ENCODE measurements at regions not wholly inside any gene's neighbourhood (a gene's known extent, or its start where the extent isn't known, plus 50 kb on each side); places are given as distances from the start of the nearest gene placed in this dataset.

DNA sequence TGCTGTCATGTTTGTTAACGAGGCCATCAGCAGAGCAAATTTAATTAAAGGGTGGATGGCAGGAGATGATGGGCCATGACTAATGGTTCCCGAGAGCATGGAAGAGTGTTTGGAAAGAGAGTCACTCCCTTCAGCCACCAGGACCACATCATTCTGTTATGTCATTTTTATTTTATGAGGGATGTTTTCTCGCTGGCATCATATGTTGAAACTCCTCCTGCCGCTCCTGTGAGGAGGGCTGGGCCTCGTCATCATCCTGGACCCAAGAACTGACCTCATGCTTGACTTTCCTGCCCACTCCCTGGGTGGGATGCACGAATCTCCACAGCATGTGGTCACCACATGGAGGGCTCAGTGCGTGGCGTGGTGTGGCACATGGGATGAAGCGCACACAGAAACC lies 86.4 kb upstream of the FRMD1 start:
- DNase-seq (ENCODE audit: missing footprints) (no peak), ATAC-seq (peak; percentile 57)
- intact Hi-C loops (cut with DNase I): no loop called here

DNA sequence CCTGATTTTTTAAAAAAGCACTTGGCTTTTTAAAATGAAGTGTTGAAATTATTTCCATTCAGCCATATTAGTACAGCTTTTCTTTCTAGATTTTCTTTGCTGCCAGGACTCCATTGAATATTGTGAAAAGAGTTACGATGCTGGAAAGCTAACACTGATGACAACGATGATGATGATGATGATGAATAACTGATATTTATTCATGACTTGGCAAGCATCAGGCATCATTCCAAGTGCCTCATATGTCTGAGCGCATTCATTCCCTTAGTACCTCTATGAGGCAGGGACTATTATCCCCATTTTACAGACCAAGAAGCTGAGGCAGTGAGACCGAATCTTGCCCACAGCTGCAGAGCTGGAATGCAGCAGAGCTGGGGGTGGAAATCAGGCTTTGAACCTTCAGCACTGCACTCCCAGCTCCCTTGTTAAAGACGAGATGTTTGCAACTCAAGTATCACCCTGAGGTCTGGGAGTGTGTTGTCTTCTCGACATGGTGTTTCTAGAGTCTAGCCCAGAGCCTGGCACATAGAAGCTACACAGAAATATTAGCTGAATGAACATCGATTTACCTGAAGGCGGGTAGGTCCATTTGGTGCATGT lies 85.5 kb upstream of the FRMD1 start:
- ATAC-seq (no peak), DNase-seq (ENCODE audit: missing footprints) (no peak)

DNA sequence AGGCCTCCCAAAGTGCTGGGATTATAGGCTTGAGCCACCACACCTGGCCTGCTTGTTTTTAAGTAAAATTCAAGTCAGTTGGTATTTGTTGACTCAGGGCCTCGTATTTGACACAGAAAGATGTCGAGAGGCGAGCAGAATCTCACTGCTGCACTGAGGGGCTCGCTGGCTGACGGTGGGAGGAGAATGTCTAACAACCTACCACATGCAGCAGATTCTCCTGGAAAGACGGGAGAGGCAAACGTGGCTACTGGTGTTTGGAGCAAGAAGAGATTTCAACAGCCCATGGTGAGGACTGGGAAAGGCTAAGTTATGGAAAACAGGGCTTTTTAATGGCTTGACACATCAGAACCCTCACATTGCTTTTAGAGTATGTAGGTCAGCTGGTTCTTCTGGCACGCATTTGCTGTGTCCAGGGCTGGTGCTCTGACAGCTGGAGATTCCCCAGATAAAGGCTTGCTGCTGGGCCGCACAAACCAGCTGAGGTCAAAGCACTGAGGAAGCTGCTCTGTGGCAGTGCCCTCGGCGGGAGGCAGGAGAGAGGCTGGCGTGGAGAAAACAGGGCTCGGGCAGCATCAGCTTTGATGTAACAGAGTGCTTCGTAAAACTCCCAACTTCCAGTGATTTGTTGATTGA lies 84.2 kb upstream of the FRMD1 start:
- intact Hi-C loops (cut with DNase I): no loop called here
- no peak for ATAC-seq
- DNase-seq (ENCODE audit: missing footprints): no peak

More for the DNA sequence above, 85.5 kb upstream of the FRMD1 start:
- intact Hi-C loops (cut with DNase I): no loop called here

DNA sequence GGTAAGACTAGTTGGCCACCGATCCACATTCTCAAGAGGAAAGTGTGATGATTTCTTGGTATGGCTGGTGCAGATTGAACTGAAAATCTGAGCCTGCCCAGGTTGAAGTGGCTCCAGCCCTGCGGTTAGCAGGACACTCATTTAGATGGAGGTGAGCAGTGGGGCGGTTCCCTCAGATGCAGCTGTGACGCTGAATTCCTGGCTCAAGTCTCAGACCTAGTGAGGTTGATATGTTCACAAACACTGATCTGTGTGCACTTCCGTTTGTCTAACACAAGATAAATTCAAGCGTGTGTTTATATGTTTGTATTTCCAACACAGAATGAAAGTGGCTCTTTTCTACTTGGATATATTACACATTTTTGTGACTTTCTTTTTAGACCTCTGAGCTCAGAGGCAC lies 83.4 kb upstream of the FRMD1 start:
- ATAC-seq: no peak
- intact Hi-C loops (cut with DNase I): no loop called here
- no peak for DNase-seq (ENCODE audit: missing footprints)

DNA sequence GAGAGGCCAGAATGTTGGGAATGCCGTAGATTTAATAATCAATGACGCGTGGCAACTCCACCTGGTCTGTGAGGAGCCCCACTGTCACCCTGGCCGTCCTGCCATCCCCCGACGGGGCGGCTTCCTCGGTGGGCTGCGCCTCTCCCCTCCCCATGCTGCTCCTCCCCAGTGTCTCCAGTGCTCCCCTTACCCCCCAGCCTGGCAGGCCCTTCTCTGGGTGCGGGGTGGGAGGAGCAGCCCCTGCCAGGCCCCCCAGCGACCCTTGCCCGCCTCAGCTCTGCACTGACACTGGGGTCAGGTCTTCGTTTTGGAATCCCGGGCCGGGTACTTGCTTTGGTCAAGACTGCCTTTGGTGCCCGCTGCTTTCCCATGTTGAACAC lies 82.3 kb upstream of the FRMD1 start:
- ATAC-seq: no peak
- intact Hi-C loops (cut with DNase I): no loop called here
- DNase-seq (ENCODE audit: missing footprints): no peak

DNA sequence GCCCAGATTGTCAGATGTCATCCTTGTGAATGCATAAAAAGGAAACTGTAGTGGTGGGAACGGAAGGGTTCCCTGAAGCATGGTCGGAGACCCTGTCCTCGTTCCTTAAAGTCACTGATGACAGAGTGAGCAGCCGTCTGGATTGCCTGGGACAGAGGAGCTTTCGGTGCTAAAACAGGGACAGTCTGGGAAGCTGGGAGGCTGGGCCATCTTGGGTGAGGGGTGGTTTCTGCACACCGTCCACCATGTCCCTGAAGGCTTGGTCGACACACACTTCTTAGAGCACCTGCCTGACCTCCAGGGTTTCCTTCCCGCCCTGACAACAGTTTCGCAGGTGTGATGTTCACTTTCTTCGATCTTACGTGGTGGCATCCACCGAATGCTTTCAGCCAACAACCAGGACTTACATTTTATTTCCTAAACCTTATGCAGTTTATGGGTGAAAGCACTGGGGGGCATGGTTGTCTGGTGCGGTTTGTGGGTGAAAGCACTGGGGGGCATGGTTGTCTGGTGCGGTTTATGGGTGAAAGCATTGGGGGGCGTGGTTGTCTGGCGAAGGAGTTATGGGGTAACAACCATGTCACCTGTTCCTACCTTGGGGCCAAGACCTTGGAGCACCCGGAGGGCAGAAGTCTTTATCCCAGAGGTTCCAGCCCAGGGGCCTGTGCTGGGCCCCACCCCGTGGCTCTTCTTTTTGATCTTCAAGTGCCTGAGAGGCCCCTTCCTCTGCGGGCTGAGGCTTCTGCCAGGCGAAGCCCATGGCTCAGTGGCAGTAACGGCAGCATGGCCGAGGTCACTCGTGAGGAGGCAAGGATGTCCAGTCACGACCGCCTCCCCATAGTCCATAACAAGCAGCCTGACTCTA lies 81.7 kb upstream of the FRMD1 start:
- intact Hi-C loops (cut with DNase I): no loop called here
- ATAC-seq (no peak), DNase-seq (ENCODE audit: missing footprints) (no peak)

DNA sequence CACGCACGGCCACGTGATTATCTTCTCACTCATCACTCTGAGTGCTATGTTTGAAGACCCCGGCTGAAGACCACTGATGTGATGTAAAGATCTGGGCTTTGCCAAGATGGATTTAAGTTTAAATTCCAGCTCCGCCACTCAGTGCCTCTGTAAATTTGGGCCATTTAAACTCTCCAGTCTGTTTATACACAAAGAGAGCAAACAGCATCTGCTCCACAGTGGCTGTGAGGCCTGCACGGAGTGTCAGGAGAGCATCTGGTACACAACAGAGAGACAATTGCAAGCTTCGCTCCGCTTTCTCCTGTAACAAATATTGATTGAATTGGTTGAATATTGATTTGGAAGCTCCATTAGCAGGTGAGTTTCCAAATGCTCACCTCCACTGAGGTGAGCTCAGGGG lies 80.5 kb upstream of the FRMD1 start:
- intact Hi-C loops (cut with DNase I): no loop called here
- no peak for DNase-seq (ENCODE audit: missing footprints)
- ATAC-seq: no peak

DNA sequence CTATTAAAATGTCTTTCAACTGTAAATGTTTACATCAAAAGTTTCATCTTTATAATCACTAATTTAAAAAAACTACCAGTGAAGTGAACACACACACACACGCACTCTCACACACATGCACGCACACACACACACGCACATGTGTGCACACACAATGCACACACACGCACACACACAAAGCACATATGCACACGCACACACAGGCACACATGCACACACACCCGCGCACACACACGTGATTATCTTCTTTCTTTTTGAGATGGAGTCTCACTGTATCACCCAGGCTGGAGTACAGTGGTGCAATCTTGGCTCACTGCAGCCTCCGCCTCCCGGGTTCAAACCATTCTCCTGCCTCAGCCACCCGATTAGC lies 80.0 kb upstream of the FRMD1 start:
- no peak for DNase-seq (ENCODE audit: missing footprints)
- no peak for ATAC-seq
- intact Hi-C loops (cut with DNase I): no loop called here

DNA sequence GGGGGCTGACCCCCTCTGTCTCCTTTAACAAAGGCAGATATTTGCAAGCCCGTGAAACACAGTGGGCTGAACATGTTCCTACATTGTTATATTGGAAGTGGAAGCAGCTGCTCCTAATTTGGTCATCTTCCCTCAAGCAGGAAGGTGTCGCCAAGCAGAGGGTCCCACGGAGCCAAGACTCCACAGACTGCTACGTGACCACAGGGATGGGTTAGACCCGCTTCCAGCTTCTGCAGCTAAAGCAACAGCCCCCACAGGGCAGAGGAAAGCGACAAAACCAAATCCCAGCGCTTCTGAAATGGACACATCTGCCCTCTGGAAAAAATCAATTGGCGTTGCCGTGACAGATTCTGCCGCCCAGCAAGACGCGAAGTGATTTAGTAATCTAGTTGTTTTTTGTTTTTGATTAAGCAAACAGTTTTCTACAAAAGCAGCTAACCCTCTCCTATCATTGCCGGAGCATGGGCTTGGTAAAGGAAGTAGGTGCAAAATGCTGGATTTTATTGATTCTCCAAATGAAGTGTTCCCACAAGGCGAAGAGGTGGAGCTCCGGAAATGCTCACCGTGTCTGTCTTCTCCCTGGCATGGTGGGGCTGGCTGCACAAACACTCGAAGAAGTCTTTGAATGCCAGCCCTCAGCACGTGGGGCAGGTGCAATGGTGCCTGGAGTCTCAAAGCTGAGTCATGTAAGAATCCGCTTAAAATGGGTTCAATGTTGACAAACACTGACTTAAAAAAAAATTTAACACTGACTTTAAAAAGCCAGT lies 79.4 kb upstream of the FRMD1 start:
- no peak for ATAC-seq
- intact Hi-C loops (cut with DNase I): no loop called here
- no peak for DNase-seq (ENCODE audit: missing footprints)

DNA sequence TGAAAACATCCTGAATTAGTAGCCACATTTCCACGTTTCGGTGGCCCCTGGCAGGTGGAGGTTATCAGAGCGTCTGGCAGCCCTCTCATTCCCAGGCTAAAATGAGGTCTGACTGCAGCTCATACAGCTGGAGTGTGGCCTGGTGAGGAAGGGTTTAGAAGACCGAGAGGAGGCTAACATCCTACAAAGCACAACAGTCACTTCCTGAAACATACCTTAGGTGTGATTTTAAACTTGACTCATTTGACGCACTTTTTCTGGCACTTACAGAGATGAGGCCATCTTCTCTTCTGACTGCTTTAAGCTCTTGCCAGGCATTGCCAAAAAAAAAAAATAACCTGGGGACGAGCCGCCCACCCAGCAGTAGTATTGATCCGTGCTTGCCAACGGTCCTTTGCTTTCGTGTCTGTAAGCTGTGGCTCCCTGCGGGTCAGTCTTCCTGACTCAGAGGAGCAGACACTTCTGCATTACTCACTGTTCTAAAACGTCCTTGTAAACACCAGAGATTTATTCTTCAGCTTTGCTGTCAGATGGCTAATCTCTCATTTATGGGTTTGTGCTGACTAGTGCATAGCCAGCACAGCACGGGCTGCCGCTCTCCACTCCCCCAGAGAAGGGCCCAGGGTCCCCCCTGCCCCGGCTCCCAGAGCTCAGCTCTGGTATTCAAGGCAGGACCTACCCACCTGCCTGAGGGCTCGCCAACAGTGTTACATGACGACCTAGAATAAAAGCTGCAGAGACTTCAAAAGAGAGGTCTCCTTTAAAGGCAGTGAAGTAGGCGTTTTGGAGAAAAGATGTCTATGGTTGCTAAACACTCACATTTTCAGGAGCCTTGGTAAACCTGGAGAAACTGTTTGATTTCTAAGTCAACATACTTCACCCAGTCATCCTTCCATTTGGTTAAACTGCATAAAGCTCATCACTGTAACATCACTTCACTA lies 78.5 kb upstream of the FRMD1 start:
- no peak for DNase-seq (ENCODE audit: missing footprints)
- ATAC-seq: no peak
- intact Hi-C loops (cut with DNase I): no loop called here

DNA sequence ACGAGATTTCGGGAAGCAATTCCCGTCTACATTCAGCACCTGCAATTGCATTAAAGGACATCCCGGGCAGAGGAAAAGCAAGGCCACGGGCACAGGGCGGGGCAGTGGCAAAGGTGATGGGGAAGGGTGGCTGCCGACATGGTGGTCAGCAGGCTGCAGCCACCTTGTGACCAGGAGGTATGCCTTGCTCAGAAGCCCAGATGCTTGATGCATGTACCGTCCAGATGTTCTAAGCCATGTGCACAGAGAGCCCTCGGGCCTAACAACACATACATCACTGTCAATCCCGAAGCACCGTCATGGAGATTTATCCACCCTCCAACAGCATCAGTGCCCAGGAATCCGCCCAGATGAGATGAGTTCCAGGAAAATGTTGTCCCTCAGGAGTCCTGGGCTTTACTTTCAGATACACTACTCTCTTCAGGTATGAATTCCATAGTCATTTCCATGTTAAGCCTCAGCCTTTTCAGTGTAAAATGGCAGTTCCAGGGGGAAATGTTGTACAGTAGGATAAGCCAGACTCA lies 77.8 kb upstream of the FRMD1 start:
- ATAC-seq: no peak
- DNase-seq (ENCODE audit: missing footprints): no peak
- intact Hi-C loops (cut with DNase I): no loop called here

DNA sequence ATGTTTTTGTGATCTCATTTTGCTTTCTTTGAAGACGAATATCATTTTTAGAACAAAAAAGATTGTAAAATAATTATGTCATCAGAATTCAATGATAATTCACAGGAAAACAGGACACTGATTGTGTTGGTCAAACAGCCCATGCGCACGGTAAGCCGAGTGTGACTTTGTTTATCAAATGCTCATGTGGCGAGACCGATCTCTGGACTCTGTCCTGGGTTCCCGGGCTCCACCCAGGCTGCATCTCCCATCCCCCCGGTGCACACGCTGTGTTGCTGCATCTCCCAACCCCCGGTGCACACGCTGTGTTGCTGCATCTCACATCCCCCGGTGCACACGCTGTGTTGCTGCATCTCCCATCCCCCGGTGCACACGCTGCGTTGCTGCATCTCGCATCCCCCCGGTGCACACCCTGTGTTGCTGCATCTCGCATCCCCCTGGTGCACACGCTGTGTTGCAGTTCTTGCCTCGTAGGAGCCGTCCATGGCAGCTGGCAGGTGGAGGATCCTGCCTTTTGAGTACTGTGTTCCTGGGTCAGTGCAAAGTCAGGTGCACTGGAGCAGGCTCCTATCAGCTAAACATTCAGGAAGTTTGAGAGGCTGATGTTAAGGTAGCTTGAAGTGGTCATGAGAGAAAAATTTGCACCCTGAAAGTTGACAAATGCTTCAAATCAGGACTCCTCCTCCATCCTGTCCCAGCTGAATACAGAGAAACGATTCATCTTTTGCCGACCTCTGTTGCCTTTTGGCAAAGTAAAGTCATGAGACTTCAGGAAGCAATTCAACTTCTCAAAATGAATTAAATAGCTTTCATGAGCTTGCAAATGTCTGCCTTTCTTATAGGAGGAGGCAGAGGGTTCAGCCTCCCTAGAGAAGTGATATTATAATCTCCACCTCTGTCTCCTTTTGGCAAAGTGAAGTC lies 77.1 kb upstream of the FRMD1 start:
- DNase-seq (ENCODE audit: missing footprints) (no peak), ATAC-seq (no peak)
- intact Hi-C loops (cut with DNase I): no loop called here

DNA sequence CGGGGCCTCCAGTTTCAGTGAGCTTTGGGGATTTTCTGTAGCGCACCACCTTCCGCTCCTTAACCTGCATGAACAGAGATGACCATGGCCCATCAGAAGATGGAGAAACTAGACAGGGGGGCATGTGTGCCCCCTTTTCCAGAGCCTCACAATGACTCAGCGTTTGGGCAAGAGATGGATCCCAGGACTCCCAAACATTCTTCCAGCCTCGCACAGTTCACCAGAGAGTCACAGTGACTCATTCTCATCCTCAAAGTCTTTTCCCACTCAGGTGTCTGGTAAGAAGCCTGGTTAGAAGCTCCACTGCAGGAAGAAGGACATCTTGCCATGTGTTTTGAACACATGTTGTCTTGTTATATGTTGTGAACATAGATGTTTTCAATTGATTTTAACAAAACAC lies 76.2 kb upstream of the FRMD1 start:
- intact Hi-C loops (cut with DNase I): no loop called here
- DNase-seq (ENCODE audit: missing footprints): no peak
- no peak for ATAC-seq

DNA sequence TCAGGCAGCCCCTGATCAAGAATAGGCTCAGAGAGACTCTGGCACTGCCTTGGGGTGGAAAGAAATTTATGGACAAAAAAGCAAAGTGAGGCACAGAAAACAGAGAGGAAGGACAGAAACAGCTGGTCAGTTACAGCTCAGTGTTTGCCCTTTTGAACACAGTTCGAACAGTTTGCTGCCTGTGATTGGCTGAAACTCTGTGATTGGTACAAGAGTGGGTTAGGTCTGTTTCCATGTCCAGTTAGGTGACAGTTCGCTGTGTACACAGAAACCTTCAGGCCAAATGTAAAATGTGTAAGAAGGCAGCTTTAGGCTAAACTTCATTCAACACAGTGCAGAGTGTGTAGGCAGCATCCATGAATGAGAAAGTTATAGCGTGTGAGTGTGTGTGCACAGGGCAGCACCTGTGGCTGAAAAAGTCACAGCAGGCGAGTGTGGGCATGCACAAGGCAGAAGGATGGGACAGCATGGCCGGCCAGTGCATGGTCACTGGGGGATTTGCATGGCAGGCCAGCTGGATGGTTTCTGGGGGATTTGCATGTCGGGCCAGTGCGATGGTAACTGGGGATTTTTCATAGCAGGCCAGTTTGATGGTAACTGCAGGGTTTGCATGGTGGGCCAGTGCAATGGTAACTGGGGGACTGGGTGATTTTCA lies 75.4 kb upstream of the FRMD1 start:
- DNase-seq (ENCODE audit: missing footprints) (no peak), ATAC-seq (no peak)
- intact Hi-C loops (cut with DNase I): loop anchor here (5.0 kb wide), 1 partner anchor 203 kb away; no protein-coding TSS in a partner anchor

DNA sequence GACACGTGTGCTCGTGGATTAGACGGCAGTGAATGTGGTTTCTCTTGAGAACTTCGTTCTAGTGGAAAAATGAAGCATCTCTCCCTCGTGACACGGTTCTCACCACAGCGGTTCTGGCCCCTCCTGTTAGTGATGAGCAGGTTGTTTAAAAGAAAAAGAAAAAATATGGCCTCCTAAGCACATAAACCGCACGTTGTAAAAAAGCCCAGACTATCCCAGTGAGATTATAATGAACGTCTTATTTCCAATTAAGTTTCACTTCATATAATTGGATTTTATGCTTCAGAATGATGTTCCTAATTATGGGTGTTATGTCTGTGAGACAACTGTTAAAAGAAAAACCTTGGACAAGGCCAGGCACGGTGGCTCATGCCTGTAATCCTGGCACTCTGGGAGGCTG lies 74.5 kb upstream of the FRMD1 start:
- intact Hi-C loops (cut with DNase I): loop anchor here (5.0 kb wide), 1 partner anchor 204 kb away; no protein-coding TSS in a partner anchor
- DNase-seq (ENCODE audit: missing footprints) (no peak), ATAC-seq (no peak)

DNA sequence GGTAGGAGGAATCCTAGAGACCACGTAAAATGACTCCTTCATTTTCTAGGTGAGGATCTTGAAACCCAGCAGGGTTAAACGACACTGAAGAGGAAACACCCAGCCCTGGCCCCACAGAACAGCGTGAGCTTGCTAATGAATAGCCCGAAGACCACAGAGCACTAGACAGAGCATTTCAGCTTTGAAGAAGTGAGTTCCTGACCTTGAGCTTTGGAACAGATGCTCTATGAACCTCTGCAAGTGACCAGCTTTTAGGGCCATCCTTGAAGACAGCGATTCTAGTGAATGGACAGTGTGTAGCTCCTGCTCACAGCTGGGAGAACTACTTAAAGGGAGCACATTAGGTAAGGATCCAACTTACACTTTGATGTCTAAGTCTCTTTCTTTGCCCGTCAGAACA lies 74.0 kb upstream of the FRMD1 start:
- ATAC-seq: no peak
- intact Hi-C loops (cut with DNase I): loop anchor here (5.0 kb wide), 1 partner anchor 204 kb away; no protein-coding TSS in a partner anchor
- no peak for DNase-seq (ENCODE audit: missing footprints)

Measured in Right ventricle myocardium inferior (tissue), 1 donor.